GM23248 (cell line): ENCODE measurements at regions not wholly inside any gene's neighbourhood (a gene's known extent, or its start where the extent isn't known, plus 50 kb on each side); places are given as distances from the start of the nearest gene placed in this dataset.

Experiments used
- DNase-seq: peaks from one replicate; pipeline ENCODE4 v3.0.0-alpha.2; 2015
- H2AFZ ChIP-seq: fragments of 200-600 bp; sonication (generic); 2 replicates; pipeline ENCODE4 v1.6.1; 2016; ENCODE audit warnings: antibody characterized with exemption
- H3F3A ChIP-seq: fragments of 200-600 bp; sonication (generic); 2 replicates; pipeline ENCODE4 v1.6.1; 2016; ENCODE audit warnings: mild to moderate bottlenecking, antibody characterized with exemption, mixed run types; ENCODE audit not compliant: insufficient read depth
- H3K27ac ChIP-seq: fragments of 200-600 bp; sonication (generic); 2 replicates; pipeline ENCODE4 v1.5.1; 2016; ENCODE audit warnings: mild to moderate bottlenecking
- H3K27me3 ChIP-seq: fragments of 200-600 bp; sonication (generic); replicated peaks from 2 replicates; pipeline ENCODE4 v1.6.1; 2016; ENCODE audit warnings: mild to moderate bottlenecking; ENCODE audit not compliant: insufficient read depth
- H3K36me3 ChIP-seq: fragments of 200-600 bp; sonication (generic); 2 replicates; pipeline ENCODE4 v1.6.1; 2016; ENCODE audit warnings: low read depth, mild to moderate bottlenecking
- H3K4me1 ChIP-seq: fragments of 200-600 bp; sonication (generic); 2 replicates; pipeline ENCODE4 v1.6.1; 2016; ENCODE audit warnings: mild to moderate bottlenecking; ENCODE audit not compliant: insufficient read depth
- H3K4me2 ChIP-seq: fragments of 200-600 bp; sonication (generic); one replicate; pipeline ENCODE4 v1.6.1; 2016; ENCODE audit warnings: mild to moderate bottlenecking; ENCODE audit not compliant: unreplicated experiment
- H3K4me3 ChIP-seq: fragments of 200-600 bp; sonication (generic); 2 replicates; pipeline ENCODE4 v1.5.1; 2016; ENCODE audit warnings: mild to moderate bottlenecking
- H3K79me2 ChIP-seq: fragments of 200-600 bp; sonication (generic); 2 replicates; pipeline ENCODE4 v1.6.1; 2016; ENCODE audit warnings: mild to moderate bottlenecking; ENCODE audit not compliant: insufficient read depth
- H3K9ac ChIP-seq: fragments of 200-600 bp; sonication (generic); 2 replicates; pipeline ENCODE4 v1.6.1; 2016; ENCODE audit warnings: mild to moderate bottlenecking
- H3K9me2 ChIP-seq: fragments of 200-600 bp; sonication (generic); 2 replicates; pipeline ENCODE4 v1.6.1; 2016; ENCODE audit warnings: mixed run types, mild to moderate bottlenecking, moderate library complexity; ENCODE audit not compliant: insufficient read depth
- H3K9me3 ChIP-seq: fragments of 200-600 bp; sonication (generic); one replicate; pipeline ENCODE4 v1.6.1; 2017; ENCODE audit warnings: low read depth
- H4K20me1 ChIP-seq: fragments of 200-600 bp; sonication (generic); 2 replicates; pipeline ENCODE4 v1.6.0; 2016; ENCODE audit not compliant: insufficient read depth
- EZH2 ChIP-seq: fragments of 200-600 bp; sonication (generic); IDR thresholded peaks from 2 replicates; pipeline ENCODE4 v1.6.1; 2018; ENCODE audit warnings: antibody characterized with exemption, mild to moderate bottlenecking; ENCODE audit not compliant: insufficient read depth, poor library complexity, severe bottlenecking
- EZH2phosphoT487 ChIP-seq: fragments of 200-600 bp; sonication (generic); IDR thresholded peaks from 2 replicates; pipeline ENCODE4 v1.6.1; 2018; ENCODE audit warnings: antibody characterized with exemption, moderate library complexity, mild to moderate bottlenecking, low read depth; ENCODE audit not compliant: insufficient read depth
- WGBS, 2 experiments: methylation state at CpG; one replicate each; pipeline ENCODE4 v1.1.6; 2015 to 2017; ENCODE audit warnings: low lambda C conversion rate in 2 of 2, low coverage in 1 of 2; ENCODE audit errors: missing lambda C conversion rate in 2 of 2; 5-methylcytosine and 5-hydroxymethylcytosine counted together
- in situ Hi-C: fragments of 300-500 bp; cut with MboI; formaldehyde crosslinking; loops from 2 replicates; pipeline ENCODE4 v1.15.0; 2020

GRCh38 chr2:143877876-143878530 is 641.9 kb downstream of the ZEB2 start:
- 47 to 67% methylated on average over 1 of the region's 1 CpG for WGBS, 2 experiments
- TF ChIP-seq EZH2 (no peak), EZH2phosphoT487 (no peak)
- H3K79me2 ChIP-seq, result no peaks in the 10 kb centered on the region
- H4K20me1 ChIP-seq, result no peaks in the 10 kb centered on the region
- in situ Hi-C loops, result no loop called here
- no peak overlapping the region for H3K27ac ChIP-seq
- DNase-seq, result no peak
- no peak overlapping the region for H3K4me2 ChIP-seq
- no peaks in the 10 kb centered on the region for H3K27me3 ChIP-seq
- no peak overlapping the region for H3K9ac ChIP-seq
- H3K9me3 ChIP-seq, result no peaks in the 10 kb centered on the region
- H2AFZ ChIP-seq, result no peak overlapping the region
- no peaks in the 10 kb centered on the region for H3F3A ChIP-seq
- H3K9me2 ChIP-seq, result no peaks in the 10 kb centered on the region
- H3K36me3 ChIP-seq, result no peaks in the 10 kb centered on the region
- H3K4me3 ChIP-seq, result no peak overlapping the region
- no peaks in the 10 kb centered on the region for H3K4me1 ChIP-seq

GRCh38 chr2:143877056-143877455 is 642.9 kb downstream of the ZEB2 start:
- 68 to 70% methylated on average over 11 of the region's 11 CpGs for WGBS, 2 experiments
- in situ Hi-C loops, result no loop called here

GRCh38 chr2:143875295-143876233 is 644.4 kb downstream of the ZEB2 start:
- Histone ChIP-seq H3K4me3 (no peak overlapping the region), H3K36me3 (no peaks in the 10 kb centered on the region), H3K9me3 (no peaks in the 10 kb centered on the region), H2AFZ (no peak overlapping the region; the same call in 1 of the 2 replicates), H3K79me2 (no peaks in the 10 kb centered on the region), H4K20me1 (no peaks in the 10 kb centered on the region), H3K4me2 (no peak overlapping the region), H3F3A (no peaks in the 10 kb centered on the region), H3K27me3 (no peaks in the 10 kb centered on the region), H3K9me2 (no peaks in the 10 kb centered on the region), H3K4me1 (no peaks in the 10 kb centered on the region), H3K27ac (no peak overlapping the region), H3K9ac (no peak overlapping the region)
- no peak for DNase-seq
- in situ Hi-C loops, result no loop called here
- TF ChIP-seq EZH2phosphoT487, result no peak
- TF ChIP-seq EZH2, result no peak
- 68 to 70% methylated on average over 9 of the region's 9 CpGs for WGBS, 2 experiments

More at GRCh38 chr2:143877056-143877455, 642.9 kb downstream of the ZEB2 start:
- Histone ChIP-seq H3K4me2 (no peak overlapping the region), H3K9me3 (no peaks in the 10 kb centered on the region), H2AFZ (no peak overlapping the region), H3K4me1 (no peaks in the 10 kb centered on the region), H3K27ac (no peak overlapping the region), H3K79me2 (no peaks in the 10 kb centered on the region), H4K20me1 (no peaks in the 10 kb centered on the region), H3K9ac (no peak overlapping the region), H3K27me3 (no peaks in the 10 kb centered on the region), H3K4me3 (no peak overlapping the region), H3K36me3 (no peaks in the 10 kb centered on the region), H3F3A (no peaks in the 10 kb centered on the region), H3K9me2 (no peaks in the 10 kb centered on the region)
- TF ChIP-seq EZH2phosphoT487 (no peak), EZH2 (no peak)
- DNase-seq, result no peak

GRCh38 chr2:143873886-143874285 is 646.0 kb downstream of the ZEB2 start:
- no peaks in the 10 kb centered on the region for H3K9me2 ChIP-seq
- no peak overlapping the region for H2AFZ ChIP-seq
- no peak overlapping the region for H3K27ac ChIP-seq
- in situ Hi-C loops, result no loop called here
- no peaks in the 10 kb centered on the region for H3K4me1 ChIP-seq
- no peak for DNase-seq
- H3K9ac ChIP-seq, result no peak overlapping the region
- no peaks in the 10 kb centered on the region for H3K36me3 ChIP-seq
- TF ChIP-seq EZH2 (no peak), EZH2phosphoT487 (no peak)
- no peaks in the 10 kb centered on the region for H3K9me3 ChIP-seq
- WGBS, 2 experiments, result 100% methylated on average over 3 of the region's 3 CpGs
- no peak overlapping the region for H3K4me2 ChIP-seq
- no peaks in the 10 kb centered on the region for H4K20me1 ChIP-seq
- no peaks in the 10 kb centered on the region for H3K79me2 ChIP-seq
- H3K4me3 ChIP-seq, result no peak overlapping the region
- no peaks in the 10 kb centered on the region for H3F3A ChIP-seq
- no peaks in the 10 kb centered on the region for H3K27me3 ChIP-seq
